ENCODE measurements at regions not wholly inside any gene's neighbourhood (a gene's known extent, or its start where the extent isn't known, plus 50 kb on each side); places are given as distances from the start of the nearest gene placed in this dataset.

GRCh38 chr12:127393896-127394295 is 873.1 kb upstream of the TMEM132C start:
- H3K27me3 ChIP-seq: peaks cover 0 to 21% (median 0%) of the 10 kb centered on the region in 3 donors
- no peaks in the 10 kb centered on the region for H3K9me3 ChIP-seq
- WGBS, 5 donors: 58 to 75% (median 72%) methylated on average over 2 of the region's 2 CpGs
- H3K4me3 ChIP-seq: no peak overlapping the region
- no peaks in the 10 kb centered on the region for H3K36me3 ChIP-seq
- intact Hi-C loops (cut with DNase I; ENCODE audit: low total_unique reads): no loop called here
- H3K27ac ChIP-seq: no peak overlapping the region
- DNase-seq: no peak
- H3K4me1 ChIP-seq: no peaks in the 10 kb centered on the region
- TF ChIP-seq CTCF (IDR thresholded peaks at IDR 0.05): no peak
- TF ChIP-seq EP300 (IDR thresholded peaks at IDR 0.05): no peak
- no peak for TF ChIP-seq POLR2AphosphoS5 (IDR thresholded peaks at IDR 0.05)
- TF ChIP-seq POLR2A (IDR thresholded peaks at IDR 0.05): no peak

- DNase-seq: no peak
- no peak overlapping the region for H3K4me3 ChIP-seq
- 60 to 81% (median 74%) methylated on average over 5 of the region's 5 CpGs for WGBS, 5 donors
- peaks cover 0 to 15% (median 0%) of the 10 kb centered on the region in 3 donors for H3K27me3 ChIP-seq
- H3K36me3 ChIP-seq: no peaks in the 10 kb centered on the region
- no peaks in the 10 kb centered on the region for H3K4me1 ChIP-seq
- H3K27ac ChIP-seq: no peak overlapping the region
- no peaks in the 10 kb centered on the region for H3K9me3 ChIP-seq
- TF ChIP-seq POLR2A (IDR thresholded peaks at IDR 0.05) (no peak), CTCF (IDR thresholded peaks at IDR 0.05) (no peak), POLR2AphosphoS5 (IDR thresholded peaks at IDR 0.05) (no peak), EP300 (IDR thresholded peaks at IDR 0.05) (no peak)
- intact Hi-C loops (cut with DNase I; ENCODE audit: low total_unique reads): no loop called here
Measured at GRCh38 chr12:127396734-127397133, 870.2 kb upstream of the TMEM132C start.

GRCh38 chr12:127398016-127398710 is 868.8 kb upstream of the TMEM132C start:
- Histone ChIP-seq H3K27ac (no peak overlapping the region), H3K4me1 (no peaks in the 10 kb centered on the region), H3K9me3 (no peaks in the 10 kb centered on the region), H3K27me3 (peaks cover 0 to 11% (median 0%) of the 10 kb centered on the region in 3 donors), H3K36me3 (no peaks in the 10 kb centered on the region), H3K4me3 (no peak overlapping the region)
- WGBS, 5 donors: 36 to 42% (median 37%) methylated on average over 10 of the region's 10 CpGs
- TF ChIP-seq POLR2A (IDR thresholded peaks at IDR 0.05): no peak
- TF ChIP-seq POLR2AphosphoS5 (IDR thresholded peaks at IDR 0.05): no peak
- TF ChIP-seq CTCF (IDR thresholded peaks at IDR 0.05): no peak
- TF ChIP-seq EP300 (IDR thresholded peaks at IDR 0.05): no peak
- intact Hi-C loops (cut with DNase I; ENCODE audit: low total_unique reads): no loop called here
- peak in 1 of 2 donors; percentile 11 for DNase-seq

- no peak for DNase-seq
- no peaks in the 10 kb centered on the region for H3K4me1 ChIP-seq
- TF ChIP-seq POLR2AphosphoS5 (IDR thresholded peaks at IDR 0.05) (no peak), EP300 (IDR thresholded peaks at IDR 0.05) (no peak), CTCF (IDR thresholded peaks at IDR 0.05) (no peak), POLR2A (IDR thresholded peaks at IDR 0.05) (no peak)
- H3K4me3 ChIP-seq: no peak overlapping the region
- 58 to 69% (median 62%) methylated on average over 3 of the region's 3 CpGs for WGBS, 5 donors
- intact Hi-C loops (cut with DNase I; ENCODE audit: low total_unique reads): no loop called here
- H3K9me3 ChIP-seq: no peaks in the 10 kb centered on the region
- H3K27ac ChIP-seq: no peak overlapping the region
- no peaks in the 10 kb centered on the region for H3K36me3 ChIP-seq
- peaks cover 0 to 11% (median 0%) of the 10 kb centered on the region in 3 donors for H3K27me3 ChIP-seq
Measured at GRCh38 chr12:127399451-127399850, 867.5 kb upstream of the TMEM132C start.

Measured in stomach (tissue), 8 donors.